HepG2 (cell line): ENCODE measurements at regions not wholly inside any gene's neighbourhood (a gene's known extent, or its start where the extent isn't known, plus 50 kb on each side); places are given as distances from the start of the nearest gene placed in this dataset.
"Not testable (repeated sequence)": the region's sequence is repeated elsewhere in the genome, so short reads cannot be mapped to it uniquely, and the experiment has no call there.

Source experiments
- ATAC-seq: fragments of 200-7000 bp; cut with Tn5 transposase; 3 replicates; pipeline ENCODE4 v1.9.1; 2020; ENCODE audit warnings: mild to moderate bottlenecking, moderate library complexity
- BruUV-seq: library from RNA; stranded (reverse); fragments of 400-500 nt; replicated peaks from 2 replicates; lab custom pipeline; 2021; lab: Mats Ljungman, UMichigan
- CTCF ChIA-PET: fragments of 300-600 bp; formaldehyde crosslinking; extraction: SDS; loops from one replicate; lab custom pipeline; 2021; ENCODE audit warnings: low total read pairs, inconsistent platforms, low intra/inter-chr PET ratio; lab: Yijun Ruan, JAX
- POLR2A ChIA-PET: fragments of 350-600 bp; sonication (Branson Sonifier 250); formaldehyde crosslinking; loops from one replicate; lab custom pipeline; 2020; ENCODE audit warnings: antibody characterized with exemption, inconsistent platforms; lab: Yijun Ruan, JAX
- DNase-seq: peaks from one replicate; pipeline ENCODE4 v3.0.0-alpha.2; 2015; ENCODE audit warnings: low spot score
- FAIRE-seq: peaks from 3 replicates; lab custom pipeline; 2011; peaks lifted over from hg19 to GRCh38; lab: Jason Lieb, UNC
- H2AFZ ChIP-seq: one replicate; pipeline ENCODE4 v1.6.1; 2011; ENCODE audit warnings: low read length, inconsistent platforms
- H3K27ac ChIP-seq: fragments of 300-600 bp; 3 replicates; pipeline ENCODE4 v1.8.0; 2011; ENCODE audit warnings: mixed run types, mild to moderate bottlenecking, mixed read lengths, low read length, inconsistent platforms; ENCODE audit not compliant: insufficient read depth; ENCODE audit errors: extremely low read length
- H3K27me3 ChIP-seq, 2 experiments: fragments of 200-600 bp in 1 of 2; 2 replicates in 1 of 2; 3 replicates in 1 of 2; pipeline versions ENCODE4 v1.6.0 to v1.8.0; 2011; ENCODE audit warnings: low read length in 2 of 2, mild to moderate bottlenecking in 2 of 2, moderate library complexity in 2 of 2, inconsistent platforms in 1 of 2; ENCODE audit not compliant: insufficient read depth in 2 of 2, control insufficient read depth in 1 of 2
- H3K36me3 ChIP-seq, 2 experiments: fragments of 200-600 bp in 1 of 2; replicated peaks in 1 of 2; 2 replicates in 1 of 2; 3 replicates in 1 of 2; pipeline versions ENCODE4 v1.5.1 to v1.8.0; 2011; ENCODE audit warnings: low read length in 2 of 2, inconsistent platforms in 1 of 2; ENCODE audit not compliant: insufficient read depth in 2 of 2, control insufficient read depth in 1 of 2
- H3K4me1 ChIP-seq: 2 replicates; pipeline ENCODE4 v1.5.1; 2012; ENCODE audit warnings: low read length, inconsistent platforms; ENCODE audit not compliant: insufficient read depth
- H3K4me2 ChIP-seq: 2 replicates; pipeline ENCODE4 v1.6.0; 2011; ENCODE audit warnings: low read depth, low read length, inconsistent platforms
- H3K4me3 ChIP-seq, 3 experiments: fragments of 200-600 bp in 1 of 3; sonication (generic), shearing (Covaris generic) in 1 of 3; replicated peaks in 1 of 3; 2 replicates each; pipeline ENCODE4 v1.5.1; 2011 to 2016; ENCODE audit warnings: low read length in 3 of 3, inconsistent platforms in 2 of 3, low read depth in 2 of 3, mild to moderate bottlenecking in 2 of 3, control low read depth in 1 of 3, mixed read lengths in 1 of 3; ENCODE audit not compliant: insufficient read depth in 1 of 3
- H3K79me2 ChIP-seq: one replicate; pipeline ENCODE4 v1.6.1; 2011; ENCODE audit warnings: low read length, inconsistent platforms; ENCODE audit not compliant: insufficient read depth
- H3K9ac ChIP-seq: 2 replicates; pipeline ENCODE4 v1.6.0; 2011; ENCODE audit warnings: mild to moderate bottlenecking, low read depth, low read length, inconsistent platforms; ENCODE audit not compliant: insufficient read depth
- H3K9me3 ChIP-seq: 2 replicates; pipeline ENCODE4 v1.5.1; 2012; ENCODE audit warnings: mild to moderate bottlenecking, low read length
- H4K20me1 ChIP-seq: 2 replicates; pipeline ENCODE4 v1.6.0; 2011; ENCODE audit warnings: inconsistent platforms, mild to moderate bottlenecking, low read length, moderate library complexity; ENCODE audit not compliant: insufficient read depth
- MEIS1 ChIP-seq: sonication (generic); formaldehyde crosslinking; IDR thresholded peaks from 2 replicates; pipeline ENCODE4 v1.9.0; 2021; ENCODE audit warnings: mild to moderate bottlenecking, missing genetic modification reagents, moderate library complexity, borderline replicate concordance
- NFRKB ChIP-seq: fragments of 450-650 bp; IDR thresholded peaks from 2 replicates; pipeline ENCODE4 v1.6.1; 2017
- ZBTB21 ChIP-seq: sonication (generic); formaldehyde crosslinking; IDR thresholded peaks from 2 replicates; pipeline ENCODE4 v1.4.0; 2020; ENCODE audit warnings: missing genetic modification reagents
- WGBS: methylation state at CpG from one replicate; pipeline ENCODE4 v1.1.6; 2017; ENCODE audit warnings: low lambda C conversion rate; 5-methylcytosine and 5-hydroxymethylcytosine counted together
- in situ Hi-C: cut with HindIII; loops from 2 replicates; pipeline ENCODE4 v1.10.0; 2017; ENCODE audit warnings: low pct_unique_long_range_greater_than_20kb; ENCODE audit not compliant: extremely low pct_ligation_motif_present
- intact Hi-C: fragments of 100-400 bp; cut with micrococcal nuclease; formaldehyde crosslinking; loops from one replicate; pipeline ENCODE4 v1.10.0; 2022; ENCODE audit not compliant: unreplicated experiment

DNA sequence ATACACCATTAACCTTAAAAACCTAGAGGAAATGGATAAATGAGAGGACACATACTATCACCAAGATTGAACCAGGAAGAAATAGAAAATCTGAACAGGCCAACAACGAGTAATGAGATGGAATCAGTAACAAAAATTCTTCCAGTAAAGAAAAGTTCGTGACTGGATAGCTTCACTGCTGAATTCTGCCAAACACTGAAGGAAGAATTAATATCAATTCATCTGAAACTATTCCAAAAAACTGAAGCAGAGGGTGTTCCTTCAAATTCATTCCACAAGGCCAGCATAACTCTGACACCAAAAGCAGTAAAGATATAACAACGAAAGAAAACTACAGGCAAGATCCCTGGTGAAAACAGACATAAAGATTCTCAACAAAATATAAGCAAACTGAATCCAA, 195.8 kb upstream of the GPR149 start:
- in situ Hi-C loops: no loop called here
- Histone ChIP-seq H4K20me1 (no peaks in the 10 kb centered on the region), H3K27ac (no peak overlapping the region), H3K4me2 (no peak overlapping the region), H3K36me3 (no peaks in the 10 kb centered on the region), H3K9ac (no peak overlapping the region), H3K27me3 (no peaks in the 10 kb centered on the region), H3K4me1 (no peaks in the 10 kb centered on the region), H2AFZ (no peak overlapping the region), H3K4me3 (no peak overlapping the region), H3K79me2 (no peaks in the 10 kb centered on the region), H3K9me3 (no peaks in the 10 kb centered on the region)
- ATAC-seq: no peak
- no peak for TF ChIP-seq MEIS1 (CRISPR knock-in tag)
- no peak for TF ChIP-seq NFRKB
- no peak for TF ChIP-seq ZBTB21 (CRISPR knock-in tag)
- intact Hi-C loops: no loop called here
- ChIA-PET POLR2A (no interaction called here), CTCF (no interaction called here)
- no peak for DNase-seq
- 0% methylated on average over 3 of the region's 3 CpGs for WGBS
- no TSS peak for BruUV-seq
- FAIRE-seq: no peak

DNA sequence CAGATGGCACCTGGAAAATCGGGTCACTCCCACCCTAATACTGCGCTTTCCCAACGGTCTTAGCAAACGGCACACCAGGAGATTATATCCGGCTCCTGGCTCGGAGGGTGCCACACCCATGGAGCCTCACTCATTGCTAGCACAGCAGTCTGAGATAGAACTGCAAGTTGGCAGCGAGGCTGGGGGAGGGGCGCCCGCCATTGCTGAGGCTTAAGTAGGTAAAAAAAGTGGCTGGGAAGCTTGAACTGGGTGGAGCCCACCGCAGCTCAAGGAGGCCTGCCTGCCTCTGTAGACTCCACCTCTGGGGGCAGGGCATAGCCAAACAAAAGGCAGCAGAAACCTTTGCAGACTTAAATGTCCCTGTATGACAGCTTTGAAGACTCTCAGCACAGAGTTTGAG, 189.6 kb upstream of the GPR149 start:
- no CpG with 5 or more reads among the region's 10 CpGs for WGBS
- ATAC-seq, BruUV-seq: not testable (repeated sequence)

More for the DNA sequence above, 189.6 kb upstream of the GPR149 start:
- H4K20me1 ChIP-seq, POLR2A ChIA-PET, DNase-seq, intact Hi-C loops, FAIRE-seq, H3K79me2 ChIP-seq, H3K4me2 ChIP-seq, H3K4me3 ChIP-seq, H3K4me1 ChIP-seq, H3K27me3 ChIP-seq, H3K36me3 ChIP-seq, CTCF ChIA-PET, H3K9me3 ChIP-seq, H2AFZ ChIP-seq, H3K27ac ChIP-seq, H3K9ac ChIP-seq, in situ Hi-C loops: not testable (repeated sequence)
